Neural cell (in vitro differentiated cells): ENCODE measurements at regions not wholly inside any gene's neighbourhood (a gene's known extent, or its start where the extent isn't known, plus 50 kb on each side); places are given as distances from the start of the nearest gene placed in this dataset.

Experiments
- H2AFZ ChIP-seq: fragments of 200-600, 300-800 bp; sonication (generic), shearing (Covaris generic); 2 replicates; pipeline ENCODE4 v1.6.0; 2014; ENCODE audit warnings: low read depth, mild to moderate bottlenecking, antibody characterized with exemption, low read length, moderate library complexity
- H3F3A ChIP-seq: fragments of 200-600 bp; shearing (Covaris generic); 2 replicates; pipeline ENCODE4 v1.6.1; 2016; ENCODE audit warnings: mild to moderate bottlenecking, moderate library complexity, mixed read lengths, antibody characterized with exemption, low read length; ENCODE audit not compliant: insufficient read depth, poor library complexity, severe bottlenecking
- H3K27ac ChIP-seq: fragments of 200-600, 300-800 bp; sonication (generic), shearing (Covaris generic); 2 replicates; pipeline ENCODE4 v1.5.1; 2014; ENCODE audit warnings: mild to moderate bottlenecking, low read length, moderate library complexity
- H3K27me3 ChIP-seq: fragments of 300-800, 200-600 bp; sonication (generic), shearing (Covaris generic); 2 replicates; pipeline ENCODE4 v1.6.0; 2014; ENCODE audit warnings: mild to moderate bottlenecking, low read depth, low read length, moderate library complexity; ENCODE audit not compliant: insufficient read depth
- H3K36me3 ChIP-seq: fragments of 300-800, 200-600 bp; sonication (generic), shearing (Covaris generic); 2 replicates; pipeline ENCODE4 v1.5.1; 2014; ENCODE audit warnings: mild to moderate bottlenecking, antibody characterized with exemption, low read length, moderate library complexity; ENCODE audit not compliant: insufficient read depth
- H3K4me2 ChIP-seq: fragments of 300-800, 200-600 bp; sonication (generic), shearing (Covaris generic); 2 replicates; pipeline ENCODE4 v1.6.0; 2014; ENCODE audit warnings: mild to moderate bottlenecking, low read length
- H3K4me3 ChIP-seq: fragments of 300-800, 200-600 bp; sonication (generic), shearing (Covaris generic); 2 replicates; pipeline ENCODE4 v1.5.1; 2014; ENCODE audit warnings: mild to moderate bottlenecking, low read length, moderate library complexity
- H3K79me2 ChIP-seq: fragments of 200-600 bp; shearing (Covaris generic); replicated peaks from 2 replicates; pipeline ENCODE4 v1.6.0; 2014; ENCODE audit warnings: mild to moderate bottlenecking, low read length, moderate library complexity; ENCODE audit not compliant: insufficient read depth
- H3K9ac ChIP-seq: fragments of 300-800, 200-600 bp; sonication (generic), shearing (Covaris generic); 2 replicates; pipeline ENCODE4 v1.6.1; 2016; ENCODE audit warnings: mild to moderate bottlenecking, low read length, mixed read lengths
- H3K9me2 ChIP-seq: fragments of 200-600 bp; shearing (Covaris generic); 2 replicates; pipeline ENCODE4 v1.6.1; 2016; ENCODE audit warnings: mild to moderate bottlenecking, low read length, mixed read lengths; ENCODE audit not compliant: insufficient read depth
- H3K9me3 ChIP-seq: fragments of 200-600, 300-800 bp; sonication (generic), shearing (Covaris generic); 2 replicates; pipeline ENCODE4 v1.6.1; 2016; ENCODE audit warnings: mild to moderate bottlenecking, mixed run types, low read length, moderate library complexity, mixed read lengths
- H4K20me1 ChIP-seq: fragments of 200-600 bp; shearing (Covaris generic); 2 replicates; pipeline ENCODE4 v1.6.1; 2016; ENCODE audit warnings: mild to moderate bottlenecking, mixed run types; ENCODE audit not compliant: insufficient read depth
- EP300 ChIP-seq: fragments of 450-650 bp; conservative IDR thresholded peaks from 2 replicates; pipeline ENCODE4 v1.6.1; 2014; ENCODE audit warnings: antibody characterized with exemption, mild to moderate bottlenecking, moderate library complexity; ENCODE audit not compliant: poor library complexity, severe bottlenecking
- EZH2 ChIP-seq: fragments of 200-600, 300-800 bp; shearing (Covaris generic), sonication (generic); IDR thresholded peaks from 2 replicates; pipeline ENCODE4 v1.6.1; 2014; ENCODE audit warnings: antibody characterized with exemption, low read length, borderline replicate concordance, mild to moderate bottlenecking; ENCODE audit not compliant: insufficient read depth, poor library complexity, severe bottlenecking
- MXI1 ChIP-seq: fragments of 450-650 bp; conservative IDR thresholded peaks from 2 replicates; pipeline ENCODE4 v1.6.1; 2014; ENCODE audit warnings: antibody characterized with exemption, mild to moderate bottlenecking; ENCODE audit not compliant: poor library complexity, severe bottlenecking
- POLR2AphosphoS5 ChIP-seq: IDR thresholded peaks from 2 replicates; pipeline ENCODE4 v1.6.1; 2012
- RAD21 ChIP-seq: fragments of 450-650 bp; conservative IDR thresholded peaks from 2 replicates; pipeline ENCODE4 v1.6.1; 2014; ENCODE audit warnings: antibody characterized with exemption, mild to moderate bottlenecking, moderate library complexity
- SMC3 ChIP-seq: fragments of 450-650 bp; conservative IDR thresholded peaks from 2 replicates; pipeline ENCODE4 v1.6.1; 2014; ENCODE audit warnings: antibody characterized with exemption, mild to moderate bottlenecking, moderate library complexity; ENCODE audit not compliant: poor library complexity
- TAF1 ChIP-seq: IDR thresholded peaks from 2 replicates; pipeline ENCODE4 v1.6.1; 2012; ENCODE audit warnings: low read depth
- TF ChIP-seq, protein P1 (sequence below): fragments of 450-650 bp; IDR thresholded peaks from 2 replicates; pipeline ENCODE4 v1.5.1; 2014; ENCODE audit warnings: antibody characterized with exemption, mild to moderate bottlenecking, moderate library complexity; ENCODE audit not compliant: poor library complexity, severe bottlenecking
- TF ChIP-seq, protein P2 (sequence below): IDR thresholded peaks from 2 replicates; pipeline ENCODE4 v1.6.1; 2012; ENCODE audit warnings: borderline replicate concordance

DNA sequence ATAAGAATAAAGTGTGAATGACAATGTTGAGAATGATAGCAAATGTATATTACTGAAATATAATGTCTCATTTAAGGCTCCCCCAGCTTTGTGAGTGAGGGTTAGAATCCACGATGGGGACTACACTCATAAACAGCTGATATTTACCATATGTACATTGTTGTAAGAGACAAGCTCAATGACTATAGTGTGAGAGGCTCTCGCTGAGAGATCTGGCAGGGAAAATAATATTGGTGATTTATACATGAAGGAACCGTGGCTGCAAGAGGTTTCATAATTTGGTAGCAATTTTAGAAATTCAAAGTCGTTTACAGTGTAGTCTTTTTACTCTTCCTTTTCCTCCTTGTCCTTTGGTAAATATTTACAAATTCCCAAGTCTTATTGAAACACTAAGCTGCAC, 342.2 kb upstream of the AKR1E2 start:
- H2AFZ ChIP-seq: no peak overlapping the region
- no peak overlapping the region for H3K4me2 ChIP-seq
- no peaks in the 10 kb centered on the region for H3K9me2 ChIP-seq

DNA sequence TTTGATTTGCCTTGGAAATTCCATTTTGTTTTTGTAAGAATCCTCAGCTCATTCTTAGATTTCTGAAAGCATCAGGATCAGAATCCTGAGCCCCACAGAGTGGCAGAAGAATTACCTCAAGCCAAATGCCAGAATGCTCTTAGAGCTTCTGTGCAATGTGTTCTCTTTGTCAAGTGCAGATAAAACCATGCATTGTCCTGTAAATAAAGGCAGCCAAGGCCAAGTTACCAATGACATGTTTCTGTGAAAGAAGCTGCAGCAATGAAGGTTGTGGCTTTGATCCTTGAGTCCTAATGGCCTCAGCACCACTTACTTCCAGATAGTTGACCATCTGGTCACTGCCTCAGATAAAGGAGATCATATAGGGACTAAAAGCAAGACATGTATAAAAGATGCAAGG, 343.3 kb upstream of the AKR1E2 start:
- Histone ChIP-seq H3K4me3 (no peak overlapping the region), H3K36me3 (no peaks in the 10 kb centered on the region), H3K27me3 (no peaks in the 10 kb centered on the region), H3K79me2 (no peaks in the 10 kb centered on the region), H3K9me2 (no peaks in the 10 kb centered on the region), H3K27ac (no peak overlapping the region), H3F3A (no peaks in the 10 kb centered on the region), H3K9me3 (no peaks in the 10 kb centered on the region), H2AFZ (no peak overlapping the region), H4K20me1 (no peaks in the 10 kb centered on the region), H3K9ac (no peak overlapping the region), H3K4me2 (no peak overlapping the region)
- TF ChIP-seq EZH2: no peak
- no peak for TF ChIP-seq EP300
- TF ChIP-seq MXI1: no peak

More for the DNA sequence above, 342.2 kb upstream of the AKR1E2 start:
- H3K79me2 ChIP-seq: no peaks in the 10 kb centered on the region
- H4K20me1 ChIP-seq: no peaks in the 10 kb centered on the region
- TF ChIP-seq EP300 (no peak), SMC3 (no peak), POLR2AphosphoS5 (no peak), RAD21 (no peak), EZH2 (no peak), MXI1 (no peak), TAF1 (no peak)
- TF ChIP-seq, protein P1, sequence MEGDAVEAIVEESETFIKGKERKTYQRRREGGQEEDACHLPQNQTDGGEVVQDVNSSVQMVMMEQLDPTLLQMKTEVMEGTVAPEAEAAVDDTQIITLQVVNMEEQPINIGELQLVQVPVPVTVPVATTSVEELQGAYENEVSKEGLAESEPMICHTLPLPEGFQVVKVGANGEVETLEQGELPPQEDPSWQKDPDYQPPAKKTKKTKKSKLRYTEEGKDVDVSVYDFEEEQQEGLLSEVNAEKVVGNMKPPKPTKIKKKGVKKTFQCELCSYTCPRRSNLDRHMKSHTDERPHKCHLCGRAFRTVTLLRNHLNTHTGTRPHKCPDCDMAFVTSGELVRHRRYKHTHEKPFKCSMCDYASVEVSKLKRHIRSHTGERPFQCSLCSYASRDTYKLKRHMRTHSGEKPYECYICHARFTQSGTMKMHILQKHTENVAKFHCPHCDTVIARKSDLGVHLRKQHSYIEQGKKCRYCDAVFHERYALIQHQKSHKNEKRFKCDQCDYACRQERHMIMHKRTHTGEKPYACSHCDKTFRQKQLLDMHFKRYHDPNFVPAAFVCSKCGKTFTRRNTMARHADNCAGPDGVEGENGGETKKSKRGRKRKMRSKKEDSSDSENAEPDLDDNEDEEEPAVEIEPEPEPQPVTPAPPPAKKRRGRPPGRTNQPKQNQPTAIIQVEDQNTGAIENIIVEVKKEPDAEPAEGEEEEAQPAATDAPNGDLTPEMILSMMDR: no peak
- TF ChIP-seq, protein P2, sequence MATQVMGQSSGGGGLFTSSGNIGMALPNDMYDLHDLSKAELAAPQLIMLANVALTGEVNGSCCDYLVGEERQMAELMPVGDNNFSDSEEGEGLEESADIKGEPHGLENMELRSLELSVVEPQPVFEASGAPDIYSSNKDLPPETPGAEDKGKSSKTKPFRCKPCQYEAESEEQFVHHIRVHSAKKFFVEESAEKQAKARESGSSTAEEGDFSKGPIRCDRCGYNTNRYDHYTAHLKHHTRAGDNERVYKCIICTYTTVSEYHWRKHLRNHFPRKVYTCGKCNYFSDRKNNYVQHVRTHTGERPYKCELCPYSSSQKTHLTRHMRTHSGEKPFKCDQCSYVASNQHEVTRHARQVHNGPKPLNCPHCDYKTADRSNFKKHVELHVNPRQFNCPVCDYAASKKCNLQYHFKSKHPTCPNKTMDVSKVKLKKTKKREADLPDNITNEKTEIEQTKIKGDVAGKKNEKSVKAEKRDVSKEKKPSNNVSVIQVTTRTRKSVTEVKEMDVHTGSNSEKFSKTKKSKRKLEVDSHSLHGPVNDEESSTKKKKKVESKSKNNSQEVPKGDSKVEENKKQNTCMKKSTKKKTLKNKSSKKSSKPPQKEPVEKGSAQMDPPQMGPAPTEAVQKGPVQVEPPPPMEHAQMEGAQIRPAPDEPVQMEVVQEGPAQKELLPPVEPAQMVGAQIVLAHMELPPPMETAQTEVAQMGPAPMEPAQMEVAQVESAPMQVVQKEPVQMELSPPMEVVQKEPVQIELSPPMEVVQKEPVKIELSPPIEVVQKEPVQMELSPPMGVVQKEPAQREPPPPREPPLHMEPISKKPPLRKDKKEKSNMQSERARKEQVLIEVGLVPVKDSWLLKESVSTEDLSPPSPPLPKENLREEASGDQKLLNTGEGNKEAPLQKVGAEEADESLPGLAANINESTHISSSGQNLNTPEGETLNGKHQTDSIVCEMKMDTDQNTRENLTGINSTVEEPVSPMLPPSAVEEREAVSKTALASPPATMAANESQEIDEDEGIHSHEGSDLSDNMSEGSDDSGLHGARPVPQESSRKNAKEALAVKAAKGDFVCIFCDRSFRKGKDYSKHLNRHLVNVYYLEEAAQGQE: no peak
- H3K27me3 ChIP-seq: no peaks in the 10 kb centered on the region
- H3K4me3 ChIP-seq: no peak overlapping the region
- H3K27ac ChIP-seq: no peak overlapping the region
- H3K36me3 ChIP-seq: no peaks in the 10 kb centered on the region
- H3K9me3 ChIP-seq: no peaks in the 10 kb centered on the region
- H3K9ac ChIP-seq: no peak overlapping the region
- H3F3A ChIP-seq: no peaks in the 10 kb centered on the region

DNA sequence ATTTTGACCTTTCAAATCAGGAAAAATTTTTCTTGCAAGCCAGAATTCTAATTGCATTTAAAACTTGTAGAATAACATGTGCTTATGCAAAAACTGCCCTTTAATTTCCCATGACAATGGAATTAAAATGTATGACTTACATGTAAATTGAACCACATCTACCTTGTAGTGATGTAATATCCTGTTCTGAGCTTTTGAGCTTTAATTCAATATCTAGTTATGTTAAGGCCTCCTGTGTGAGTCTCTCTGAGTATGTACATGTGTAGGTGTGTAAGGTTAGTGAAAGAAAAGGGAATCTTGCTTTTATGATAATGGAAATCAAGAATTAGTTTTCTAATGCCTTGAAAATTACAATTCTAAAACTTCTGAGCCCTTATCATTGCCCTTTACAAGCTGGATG, 344.8 kb upstream of the AKR1E2 start:
- no peak overlapping the region for H3K4me3 ChIP-seq
- no peak overlapping the region for H3K9ac ChIP-seq
- no peaks in the 10 kb centered on the region for H3K27me3 ChIP-seq
- no peak overlapping the region for H3K27ac ChIP-seq
- TF ChIP-seq SMC3: no peak
- TF ChIP-seq TAF1: no peak
- TF ChIP-seq, protein P2: no peak
- TF ChIP-seq POLR2AphosphoS5: no peak
- no peak for TF ChIP-seq RAD21
- TF ChIP-seq, protein P1: no peak
- no peak for TF ChIP-seq EP300
- no peak for TF ChIP-seq MXI1
- H3K36me3 ChIP-seq: no peaks in the 10 kb centered on the region
- no peak overlapping the region for H2AFZ ChIP-seq
- H3K4me2 ChIP-seq: no peak overlapping the region
- no peaks in the 10 kb centered on the region for H3K9me2 ChIP-seq
- no peaks in the 10 kb centered on the region for H3K79me2 ChIP-seq
- no peaks in the 10 kb centered on the region for H4K20me1 ChIP-seq
- no peaks in the 10 kb centered on the region for H3F3A ChIP-seq
- H3K9me3 ChIP-seq: no peaks in the 10 kb centered on the region
